GM06990 (cell line): ENCODE measurements at regions not wholly inside any gene's neighbourhood (a gene's known extent, or its start where the extent isn't known, plus 50 kb on each side); places are given as distances from the start of the nearest gene placed in this dataset.

ENCODE experiments used
- DNase-seq: peaks from one replicate; pipeline ENCODE4 v3.0.0-alpha.2; 2011; ENCODE audit not compliant: insufficient read length; ENCODE audit errors: extremely low read depth
- H3K27me3 ChIP-seq: replicated peaks from 2 replicates; pipeline ENCODE4 v1.6.0; 2011; ENCODE audit warnings: low read length; ENCODE audit not compliant: control insufficient read depth, insufficient read depth
- H3K36me3 ChIP-seq: 2 replicates; pipeline ENCODE4 v1.5.1; 2011; ENCODE audit warnings: low read length; ENCODE audit not compliant: control insufficient read depth, insufficient read depth
- H3K4me3 ChIP-seq: replicated peaks from 2 replicates; pipeline ENCODE4 v1.5.1; 2011; ENCODE audit warnings: low read depth, mild to moderate bottlenecking, control low read depth, low read length
- CTCF ChIP-seq: IDR thresholded peaks from 2 replicates; pipeline ENCODE4 v1.5.1; 2011; ENCODE audit warnings: low read length, control low read depth, mild to moderate bottlenecking, inconsistent platforms; ENCODE audit not compliant: insufficient read depth, poor library complexity, severe bottlenecking

- no peak overlapping the region for H3K4me3 ChIP-seq
Observed at GRCh38 chr7:86320341-86320740, 323.4 kb upstream of the GRM3 start.

GRCh38 chr7:86313842-86314241 is 329.9 kb upstream of the GRM3 start:
- no peak for TF ChIP-seq CTCF
- DNase-seq, result no peak
- Histone ChIP-seq H3K27me3 (no peaks in the 10 kb centered on the region), H3K36me3 (no peaks in the 10 kb centered on the region), H3K4me3 (no peak overlapping the region)

More at GRCh38 chr7:86320341-86320740, 323.4 kb upstream of the GRM3 start:
- Histone ChIP-seq H3K27me3 (no peaks in the 10 kb centered on the region), H3K36me3 (no peaks in the 10 kb centered on the region)
- no peak for TF ChIP-seq CTCF
- DNase-seq, result no peak

- Histone ChIP-seq H3K4me3 (no peak overlapping the region), H3K36me3 (no peaks in the 10 kb centered on the region), H3K27me3 (no peaks in the 10 kb centered on the region)
- TF ChIP-seq CTCF, result no peak
- no peak for DNase-seq
Observed at GRCh38 chr7:86301301-86301700, 342.4 kb upstream of the GRM3 start.

GRCh38 chr7:86295526-86295925 is 348.2 kb upstream of the GRM3 start:
- no peaks in the 10 kb centered on the region for H3K27me3 ChIP-seq
- TF ChIP-seq CTCF, result no peak
- no peak overlapping the region for H3K4me3 ChIP-seq
- no peak for DNase-seq
- no peaks in the 10 kb centered on the region for H3K36me3 ChIP-seq

- Histone ChIP-seq H3K4me3 (no peak overlapping the region), H3K36me3 (no peaks in the 10 kb centered on the region), H3K27me3 (no peaks in the 10 kb centered on the region)
- no peak for TF ChIP-seq CTCF
- DNase-seq, result no peak
Observed at GRCh38 chr7:86282014-86282682, 361.6 kb upstream of the GRM3 start.

GRCh38 chr7:86280150-86280549 is 363.6 kb upstream of the GRM3 start:
- no peak for TF ChIP-seq CTCF
- H3K27me3 ChIP-seq, result no peaks in the 10 kb centered on the region
- no peaks in the 10 kb centered on the region for H3K36me3 ChIP-seq
- no peak overlapping the region for H3K4me3 ChIP-seq
- DNase-seq, result no peak
